HG02943 (cell line): ENCODE measurements at regions not wholly inside any gene's neighbourhood (a gene's known extent, or its start where the extent isn't known, plus 50 kb on each side); places are given as distances from the start of the nearest gene placed in this dataset.

Experiments used
- ATAC-seq: cut with Tn5 transposase; IDR thresholded peaks from one replicate; pipeline ENCODE4 v1.9.1; 2021; ENCODE audit warnings: mild to moderate bottlenecking, low read depth, moderate library complexity; ENCODE audit not compliant: unreplicated experiment

DNA sequence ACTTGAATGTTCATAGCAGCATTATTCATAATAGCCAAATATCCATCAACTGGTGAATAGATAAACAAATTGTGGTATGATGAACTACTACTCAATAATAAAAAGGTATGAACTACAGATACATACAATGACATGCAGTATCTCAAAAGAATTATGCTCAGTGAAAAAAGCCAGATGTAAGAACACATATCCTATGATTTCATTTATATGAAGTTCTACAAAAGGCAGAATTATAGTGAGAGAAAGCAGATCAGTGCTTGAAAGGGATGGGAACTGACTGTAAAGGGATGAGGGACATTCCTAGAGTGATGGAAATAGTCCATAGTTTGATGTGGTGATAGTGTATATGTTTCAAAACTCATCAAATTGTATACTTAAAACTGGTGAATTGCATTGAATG lies 339.0 kb downstream of the ENC1 start:
- ATAC-seq: no peak

DNA sequence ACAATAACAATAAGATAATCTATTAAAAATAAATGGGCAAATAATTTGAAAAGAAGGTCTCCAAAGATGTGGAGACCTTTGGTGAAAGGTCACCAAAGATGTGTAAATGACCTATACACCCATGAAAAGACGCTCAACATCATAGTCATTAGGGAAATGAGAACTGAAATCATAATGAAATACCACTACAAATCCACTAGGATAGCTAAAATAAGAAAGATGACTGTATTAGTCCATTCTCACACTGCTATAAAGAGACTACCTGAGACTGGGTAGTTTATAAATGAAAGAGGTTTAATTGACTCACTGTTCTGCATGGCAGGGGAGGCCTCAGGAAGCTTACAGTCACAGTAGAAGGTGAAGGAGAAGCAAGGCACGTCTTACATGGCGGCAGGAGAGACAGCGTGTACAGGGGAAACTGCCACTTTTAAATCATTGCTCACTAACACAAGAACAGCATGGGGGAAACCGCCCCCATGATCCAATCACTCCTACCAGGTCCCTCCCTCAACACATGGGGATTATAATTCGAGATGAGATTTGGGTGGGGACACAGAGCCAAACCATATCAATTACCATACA lies 339.6 kb downstream of the ENC1 start:
- no peak for ATAC-seq

DNA sequence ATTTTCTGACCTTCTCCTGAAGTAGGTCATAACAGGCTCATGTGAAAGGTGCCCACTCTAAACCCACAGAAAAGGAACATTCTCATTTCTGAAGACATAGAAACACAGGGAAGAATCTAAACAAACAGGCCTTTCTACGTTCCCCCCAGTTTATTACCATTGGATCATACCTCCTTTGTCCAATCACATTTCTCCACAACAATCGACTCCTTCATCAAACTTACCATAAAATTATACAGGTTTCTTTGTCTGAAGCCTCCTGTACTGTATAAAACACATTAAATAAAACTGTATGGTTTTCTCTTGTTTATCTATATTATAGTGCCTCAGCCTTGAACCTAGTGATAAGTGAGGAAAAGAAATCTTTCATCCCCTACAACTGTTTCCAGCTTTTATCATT lies 340.7 kb downstream of the ENC1 start:
- no peak for ATAC-seq

GRCh38 chr5:74296685-74297408 lies 343.7 kb downstream of the ENC1 start:
- no peak for ATAC-seq

GRCh38 chr5:74295676-74296075 lies 344.9 kb downstream of the ENC1 start:
- ATAC-seq: no peak

- ATAC-seq: no peak
These were observed 345.4 kb downstream of the ENC1 start for GRCh38 chr5:74295141-74295540.

- ATAC-seq: no peak
These were observed 346.3 kb downstream of the ENC1 start for GRCh38 chr5:74294231-74294705.

- no peak for ATAC-seq
These were observed 347.3 kb downstream of the ENC1 start for GRCh38 chr5:74293182-74293581.

DNA sequence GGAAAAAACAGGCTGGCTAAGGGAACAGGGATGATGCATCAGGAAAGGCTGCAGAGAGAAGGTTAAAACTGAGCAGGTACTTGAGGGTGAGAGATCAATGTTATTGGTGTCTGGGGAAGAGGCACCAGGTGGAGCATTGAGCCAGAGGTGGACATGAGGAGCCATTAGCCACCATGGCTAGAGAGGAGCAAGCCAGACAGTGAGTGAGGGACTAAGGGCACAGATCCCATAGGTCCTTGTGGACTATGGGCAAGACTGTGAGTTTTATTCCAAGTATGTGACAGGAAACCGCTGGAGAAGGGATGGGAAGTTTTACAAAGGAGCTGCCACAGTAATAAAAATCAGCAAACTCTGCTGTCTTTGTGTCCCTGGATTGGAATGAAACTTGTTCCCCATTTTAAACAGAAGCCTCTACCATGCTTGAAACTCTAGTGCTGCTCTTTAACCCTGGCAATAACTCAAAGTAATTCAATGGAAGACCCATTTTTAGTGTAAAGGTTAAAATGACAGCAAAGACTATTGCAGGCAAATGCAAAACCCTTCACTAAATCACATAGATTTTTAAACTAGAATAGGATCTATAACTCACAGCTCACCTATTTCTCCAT lies 349.8 kb downstream of the ENC1 start:
- ATAC-seq: no peak

DNA sequence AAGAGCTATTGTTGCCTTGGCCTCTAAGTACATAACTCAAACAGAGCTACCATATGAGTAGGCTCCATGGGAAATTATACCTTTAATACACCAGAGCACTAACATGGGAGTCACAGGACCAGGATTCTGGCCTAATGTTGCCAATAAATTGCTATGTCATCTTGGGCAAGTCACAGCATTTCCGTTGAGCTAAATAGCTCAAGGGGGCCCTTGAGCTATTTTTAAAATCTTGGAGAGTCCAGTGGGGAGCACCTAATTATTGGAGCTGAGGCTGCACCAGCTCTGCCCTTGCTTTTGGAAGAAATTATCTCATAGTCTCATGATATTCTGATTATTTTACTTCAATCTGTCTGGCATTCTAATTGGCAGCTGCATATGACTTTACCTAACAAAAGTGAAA lies 350.8 kb downstream of the ENC1 start:
- no peak for ATAC-seq

- no peak for ATAC-seq
These were observed 351.3 kb downstream of the ENC1 start for GRCh38 chr5:74289238-74289637.

- no peak for ATAC-seq
These were observed 351.9 kb downstream of the ENC1 start for GRCh38 chr5:74288448-74289108.

- no peak for ATAC-seq
These were observed 352.5 kb downstream of the ENC1 start for GRCh38 chr5:74288038-74288437.

DNA sequence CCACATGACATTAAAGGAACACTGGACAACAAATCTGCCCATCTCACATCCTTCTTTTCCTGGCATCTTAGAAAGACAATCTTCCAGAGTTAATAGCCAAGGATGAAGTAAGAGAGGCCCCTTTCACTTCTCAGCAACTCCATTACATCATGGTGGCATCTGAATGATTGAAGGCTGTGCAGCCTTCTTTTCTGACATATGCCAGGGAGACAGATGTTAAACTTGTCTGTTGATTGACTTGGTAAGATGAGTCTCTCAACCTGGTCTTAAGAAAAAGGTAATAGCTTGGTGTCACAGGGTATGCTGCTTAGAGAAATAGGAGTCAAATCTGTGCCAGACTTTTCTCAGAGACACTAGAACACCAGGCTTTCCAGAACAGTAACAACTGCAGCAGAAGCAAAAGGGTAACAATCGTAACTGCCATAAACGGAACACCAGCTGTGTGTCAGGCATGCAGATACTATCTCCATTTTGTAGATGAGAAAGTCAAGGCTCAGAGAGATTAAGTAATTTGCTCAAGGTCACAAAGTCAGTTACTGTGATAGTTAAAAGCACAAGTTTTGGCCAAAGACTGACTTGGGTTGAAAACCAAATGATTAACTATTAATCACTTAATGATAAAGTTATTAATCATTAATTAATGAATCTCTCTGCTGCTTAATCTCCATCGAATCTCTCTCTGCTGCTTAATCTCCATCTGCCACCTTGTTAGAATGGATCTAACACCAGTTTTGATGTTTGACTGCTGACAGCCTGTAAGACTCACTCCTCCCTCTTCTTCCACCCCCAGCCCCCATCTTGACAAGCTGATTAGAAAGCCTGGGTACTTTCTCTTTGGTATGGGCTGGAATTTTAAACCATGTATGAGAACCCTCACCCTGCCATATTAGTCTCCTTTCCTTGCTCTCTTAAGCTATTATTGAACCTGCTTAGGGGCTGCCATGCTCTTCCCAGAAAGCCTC lies 353.5 kb downstream of the ENC1 start:
- ATAC-seq: no peak

DNA sequence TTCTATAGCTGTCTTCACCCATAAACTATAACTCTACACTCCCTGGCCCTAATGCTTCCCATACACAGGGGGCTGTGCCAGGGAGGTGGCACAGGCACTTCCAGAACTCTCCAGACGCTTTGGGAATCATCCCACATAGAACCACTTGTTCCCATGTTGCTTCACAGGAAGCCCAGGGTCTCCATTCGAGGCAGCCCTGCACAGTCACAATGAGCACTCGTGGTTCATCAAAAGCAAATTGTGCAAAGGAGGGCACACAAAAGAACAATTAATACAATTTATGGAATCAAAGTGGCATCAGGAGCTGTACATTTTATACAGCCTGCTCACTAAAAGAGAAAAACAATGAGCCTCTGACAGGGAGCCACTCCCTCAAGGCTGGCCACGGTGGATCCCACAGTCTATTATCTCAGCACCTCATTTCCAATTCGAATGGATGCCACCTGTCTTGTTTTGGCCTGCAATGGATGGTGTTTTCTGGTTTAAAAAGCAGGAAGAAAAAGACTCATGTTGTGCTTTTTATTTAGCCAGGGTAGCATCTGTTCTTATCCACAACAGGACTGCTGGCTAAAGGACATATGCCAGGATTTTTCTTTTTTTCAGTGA lies 354.8 kb downstream of the ENC1 start:
- no peak for ATAC-seq

GRCh38 chr5:74282490-74282889 lies 358.0 kb downstream of the ENC1 start:
- ATAC-seq: no peak

GRCh38 chr5:74281166-74281565 lies 359.4 kb downstream of the ENC1 start:
- no peak for ATAC-seq

GRCh38 chr5:74280306-74280705 lies 360.2 kb downstream of the ENC1 start:
- no peak for ATAC-seq

GRCh38 chr5:74279244-74279643 lies 361.3 kb downstream of the ENC1 start:
- ATAC-seq: no peak

- no peak for ATAC-seq
These were observed 363.1 kb downstream of the ENC1 start for GRCh38 chr5:74277418-74277817.
